ENCODE measurements at regions not wholly inside any gene's neighbourhood (a gene's known extent, or its start where the extent isn't known, plus 50 kb on each side); places are given as distances from the start of the nearest gene placed in this dataset.

DNA sequence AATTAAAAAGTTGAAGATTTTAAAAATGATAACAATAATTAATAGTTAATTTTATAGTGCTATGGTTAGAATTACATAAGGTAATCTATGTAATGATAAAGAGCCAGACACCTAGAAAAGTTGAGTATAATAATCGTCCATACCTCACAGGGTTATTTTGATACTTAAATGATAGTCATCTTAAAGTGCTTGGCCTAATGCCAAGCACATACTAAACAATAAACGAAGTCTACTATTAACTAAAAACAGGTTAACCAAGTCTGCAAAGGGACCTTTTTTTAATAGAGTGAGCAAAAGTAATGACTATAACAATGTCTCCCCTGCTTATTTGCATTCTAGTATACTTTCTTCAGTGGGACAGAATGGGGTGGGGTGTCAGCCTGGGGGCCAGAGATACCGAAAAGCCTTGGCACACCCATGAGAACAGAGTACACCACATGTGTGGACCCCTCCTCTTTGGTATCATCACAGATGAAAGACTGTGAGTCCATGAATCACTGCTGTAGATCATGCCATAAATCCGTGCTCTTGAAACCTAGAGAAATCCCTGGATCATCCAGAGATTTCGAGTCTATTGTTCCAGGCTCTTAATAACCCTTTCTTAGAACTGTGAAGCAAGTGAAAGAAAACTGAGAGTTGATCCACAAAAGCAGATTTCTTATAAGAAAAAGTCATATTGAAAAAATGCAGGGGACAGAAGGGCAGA is 249.5 kb downstream of the PRELID2 start:
- TF ChIP-seq CTCF (conservative IDR thresholded peaks at IDR 0.05; ENCODE audit: low read depth, low read length), result no peak
- no peak for DNase-seq (ENCODE audit: low read depth)
- no peak overlapping the region for H3K4me3 ChIP-seq (ENCODE audit: low read depth, low read length)

DNA sequence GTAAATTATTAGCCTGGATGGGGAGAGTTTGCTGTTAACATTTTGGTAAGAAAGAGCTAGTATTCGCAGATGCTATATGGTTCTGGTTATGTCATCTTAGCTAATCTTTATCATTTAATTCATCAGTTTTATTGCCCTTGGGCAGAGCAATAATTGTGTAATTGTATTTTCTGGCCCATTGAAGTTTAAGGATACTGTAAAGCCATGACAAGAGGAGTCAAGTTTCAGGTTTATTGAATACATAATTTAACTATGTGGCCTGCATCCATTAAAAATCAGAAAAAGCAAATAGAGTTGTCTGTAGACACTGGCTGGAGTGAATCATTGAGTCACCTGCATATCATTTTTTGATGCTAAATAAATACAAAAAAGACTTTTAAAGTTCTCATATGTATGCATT is 255.8 kb downstream of the PRELID2 start:
- DNase-seq (ENCODE audit: low read depth), result no peak
- TF ChIP-seq CTCF (conservative IDR thresholded peaks at IDR 0.05; ENCODE audit: low read depth, low read length), result no peak
- no peak overlapping the region for H3K4me3 ChIP-seq (ENCODE audit: low read depth, low read length)

DNA sequence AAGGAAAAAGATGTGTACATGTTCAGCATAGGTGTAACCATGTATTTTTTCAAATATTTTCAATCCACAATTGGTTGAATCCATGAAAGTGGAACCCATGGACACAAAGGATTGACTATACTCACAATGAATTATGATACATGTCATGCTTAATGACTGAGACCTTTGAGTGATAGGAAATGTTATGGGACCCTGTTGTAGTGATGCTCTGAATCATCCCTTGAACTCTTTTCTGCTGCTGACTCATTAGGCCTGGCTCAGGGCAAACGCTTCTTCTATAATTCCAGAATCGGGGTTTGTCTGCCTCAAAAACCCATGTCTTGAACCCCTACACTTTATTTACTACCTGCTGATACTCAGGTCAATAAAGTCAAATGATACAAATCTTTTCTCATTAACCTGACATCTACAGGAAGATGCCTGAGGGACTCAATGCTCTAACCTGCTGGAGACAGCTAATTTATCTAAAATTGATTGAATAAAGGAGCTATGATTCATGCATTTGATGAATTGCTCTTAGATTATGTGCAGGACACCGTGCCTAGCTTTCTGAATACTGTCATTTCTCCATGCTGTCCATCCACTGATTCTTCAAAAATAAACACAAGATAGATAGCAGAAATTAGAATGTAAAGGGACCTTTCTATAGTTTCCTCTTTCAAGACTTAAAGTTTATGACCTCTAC is 260.1 kb downstream of the PRELID2 start:
- H3K4me3 ChIP-seq (ENCODE audit: low read depth, low read length), result no peak overlapping the region
- no peak for DNase-seq (ENCODE audit: low read depth)
- TF ChIP-seq CTCF (conservative IDR thresholded peaks at IDR 0.05; ENCODE audit: low read depth, low read length), result no peak

GRCh38 chr5:145568581-145568980 is 266.6 kb downstream of the PRELID2 start:
- H3K4me3 ChIP-seq (ENCODE audit: low read depth, low read length), result no peak overlapping the region
- DNase-seq (ENCODE audit: low read depth), result no peak

GRCh38 chr5:145562931-145563330 is 272.2 kb downstream of the PRELID2 start:
- no peak overlapping the region for H3K4me3 ChIP-seq (ENCODE audit: low read depth, low read length)
- no peak for TF ChIP-seq CTCF (conservative IDR thresholded peaks at IDR 0.05; ENCODE audit: low read depth, low read length)
- no peak for DNase-seq (ENCODE audit: low read depth)

More at GRCh38 chr5:145568581-145568980, 266.6 kb downstream of the PRELID2 start:
- TF ChIP-seq CTCF (conservative IDR thresholded peaks at IDR 0.05; ENCODE audit: low read depth, low read length), result no peak

DNA sequence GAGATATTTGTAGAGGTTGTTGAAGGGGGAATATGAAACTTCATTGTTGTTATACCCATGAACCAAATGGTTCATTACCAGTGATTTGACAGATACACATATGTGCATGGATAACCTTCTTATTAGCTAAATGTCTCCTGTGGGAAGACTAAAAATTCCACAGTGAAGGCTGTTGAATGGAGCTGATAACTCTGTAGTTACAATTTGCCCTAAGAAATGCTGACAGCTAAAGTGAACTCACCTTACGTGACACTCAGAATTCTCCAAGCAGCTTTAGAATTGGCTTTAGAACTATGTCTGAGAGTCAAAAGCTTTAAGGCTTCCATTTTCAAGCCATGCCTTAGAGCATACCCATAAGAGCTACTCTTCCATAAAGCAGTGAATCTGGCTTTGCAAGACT is 276.9 kb downstream of the PRELID2 start:
- TF ChIP-seq CTCF (conservative IDR thresholded peaks at IDR 0.05; ENCODE audit: low read depth, low read length), result no peak
- DNase-seq (ENCODE audit: low read depth), result no peak
- no peak overlapping the region for H3K4me3 ChIP-seq (ENCODE audit: low read depth, low read length)

GRCh38 chr5:145557345-145557744 is 277.8 kb downstream of the PRELID2 start:
- TF ChIP-seq CTCF (conservative IDR thresholded peaks at IDR 0.05; ENCODE audit: low read depth, low read length), result no peak

More at GRCh38 chr5:145557345-145557744, 277.8 kb downstream of the PRELID2 start:
- DNase-seq (ENCODE audit: low read depth), result no peak
- H3K4me3 ChIP-seq (ENCODE audit: low read depth, low read length), result no peak overlapping the region
